ENCODE measurements at regions not wholly inside any gene's neighbourhood (a gene's known extent, or its start where the extent isn't known, plus 50 kb on each side); places are given as distances from the start of the nearest gene placed in this dataset.

DNA sequence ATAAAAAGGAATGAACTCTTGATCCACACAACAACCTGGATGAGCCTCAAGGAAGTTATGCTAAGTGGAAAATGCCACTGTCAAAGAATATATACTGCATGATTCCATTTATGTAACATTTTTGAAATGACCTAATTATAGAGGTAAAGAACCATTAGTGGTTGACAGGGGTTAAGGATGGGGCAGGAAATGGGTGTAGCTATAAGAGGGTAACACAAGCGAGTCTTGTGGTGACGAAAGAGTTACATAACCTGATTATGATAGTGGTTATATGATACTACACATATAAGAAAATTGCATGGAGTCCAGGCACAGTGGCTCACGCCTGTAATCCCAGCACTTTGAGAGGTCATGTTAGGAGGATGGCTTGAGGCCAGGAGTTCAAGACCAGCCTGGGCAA is 346.6 kb upstream of the PKDCC start:
- TF ChIP-seq EP300 (IDR thresholded peaks at IDR 0.05) (no peak), CTCF (IDR thresholded peaks at IDR 0.05) (no peak), POLR2AphosphoS5 (IDR thresholded peaks at IDR 0.05) (no peak), POLR2A (IDR thresholded peaks at IDR 0.05) (no peak)
- peaks cover 0 to 19% (median 0%) of the 10 kb centered on the region in 3 donors for H3K4me1 ChIP-seq
- no peaks in the 10 kb centered on the region for H3K9me3 ChIP-seq
- no peak for ATAC-seq
- no peaks in the 10 kb centered on the region for H3K36me3 ChIP-seq
- 71 to 76% methylated on average over 3 of the region's 3 CpGs for WGBS, 2 donors (ENCODE audit: low coverage in 1 of 2)
- H3K27ac ChIP-seq: no peak overlapping the region
- H3K4me3 ChIP-seq: no peak overlapping the region
- H3K27me3 ChIP-seq: no peaks in the 10 kb centered on the region

- no peak overlapping the region for H3K27ac ChIP-seq
- 72 to 89% methylated on average over 2 of the region's 2 CpGs for WGBS, 2 donors (ENCODE audit: low coverage in 1 of 2)
- ATAC-seq: no peak
Measured at GRCh38 chr2:41703123-41703522, 344.7 kb upstream of the PKDCC start.

GRCh38 chr2:41705634-41706033 is 342.2 kb upstream of the PKDCC start:
- TF ChIP-seq POLR2A (IDR thresholded peaks at IDR 0.05) (no peak), EP300 (IDR thresholded peaks at IDR 0.05) (no peak), CTCF (IDR thresholded peaks at IDR 0.05) (no peak), POLR2AphosphoS5 (IDR thresholded peaks at IDR 0.05) (no peak)
- no peak overlapping the region for H3K4me3 ChIP-seq
- H3K27ac ChIP-seq: no peak overlapping the region
- no peak for ATAC-seq
- no peaks in the 10 kb centered on the region for H3K9me3 ChIP-seq
- 42 to 76% methylated on average over 4 of the region's 4 CpGs for WGBS, 2 donors (ENCODE audit: low coverage in 1 of 2)
- no peaks in the 10 kb centered on the region for H3K4me1 ChIP-seq
- no peaks in the 10 kb centered on the region for H3K27me3 ChIP-seq
- H3K36me3 ChIP-seq: no peaks in the 10 kb centered on the region

More at GRCh38 chr2:41703123-41703522, 344.7 kb upstream of the PKDCC start:
- H3K4me1 ChIP-seq: peaks cover 0 to 11% (median 0%) of the 10 kb centered on the region in 3 donors
- no peaks in the 10 kb centered on the region for H3K9me3 ChIP-seq
- H3K27me3 ChIP-seq: no peaks in the 10 kb centered on the region
- no peak overlapping the region for H3K4me3 ChIP-seq
- H3K36me3 ChIP-seq: no peaks in the 10 kb centered on the region
- TF ChIP-seq CTCF (IDR thresholded peaks at IDR 0.05): no peak
- TF ChIP-seq POLR2AphosphoS5 (IDR thresholded peaks at IDR 0.05): no peak
- TF ChIP-seq EP300 (IDR thresholded peaks at IDR 0.05): no peak
- no peak for TF ChIP-seq POLR2A (IDR thresholded peaks at IDR 0.05)

- H3K27ac ChIP-seq: no peak overlapping the region
- H3K4me3 ChIP-seq: no peak overlapping the region
- H3K27me3 ChIP-seq: no peaks in the 10 kb centered on the region
- no peak for ATAC-seq
- no peaks in the 10 kb centered on the region for H3K9me3 ChIP-seq
- no peak for TF ChIP-seq POLR2A (IDR thresholded peaks at IDR 0.05)
- H3K36me3 ChIP-seq: no peaks in the 10 kb centered on the region
- WGBS, 2 donors (ENCODE audit: low coverage in 1 of 2): 38 to 58% methylated on average over 2 of the region's 2 CpGs
- no peaks in the 10 kb centered on the region for H3K4me1 ChIP-seq
Measured at GRCh38 chr2:41706286-41706685, 341.5 kb upstream of the PKDCC start.

DNA sequence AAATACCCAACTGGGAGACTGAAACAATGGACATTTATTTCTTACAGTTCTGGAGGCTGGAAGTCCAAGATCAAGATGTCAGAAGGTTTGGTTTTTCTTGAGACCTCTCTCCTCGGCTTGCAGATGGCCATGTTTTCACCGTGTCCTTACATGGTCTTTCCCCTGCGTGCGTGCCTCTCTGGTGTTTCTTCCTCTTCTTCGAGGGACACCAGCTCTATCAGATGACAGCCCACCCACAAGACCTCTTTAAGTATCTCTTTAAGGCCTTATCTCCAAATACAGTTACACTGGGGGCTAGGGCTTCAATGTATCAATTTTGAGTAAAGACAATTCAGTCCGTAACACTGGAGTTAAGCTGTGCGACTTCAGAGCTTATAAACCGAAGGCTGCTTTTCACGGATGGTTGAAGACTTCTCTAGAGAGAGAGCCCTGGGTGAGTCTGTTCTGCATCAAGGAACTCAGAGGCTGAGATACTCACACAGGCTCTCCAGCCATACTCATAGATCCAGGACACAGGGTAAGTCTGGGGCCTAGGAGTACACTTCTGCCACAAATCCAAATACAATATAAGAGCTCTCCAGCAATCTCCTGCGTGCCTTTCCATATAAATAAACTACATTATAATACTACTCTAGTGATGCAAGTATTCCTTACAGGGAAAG is 339.9 kb upstream of the PKDCC start:
- 86% methylated on average over 5 to 9 of the region's 10 CpGs for WGBS, 2 donors (ENCODE audit: low coverage in 1 of 2)
- TF ChIP-seq EP300 (IDR thresholded peaks at IDR 0.05) (no peak), POLR2A (IDR thresholded peaks at IDR 0.05) (no peak), POLR2AphosphoS5 (IDR thresholded peaks at IDR 0.05) (no peak), CTCF (IDR thresholded peaks at IDR 0.05) (no peak)

More for the DNA sequence above, 339.9 kb upstream of the PKDCC start:
- Histone ChIP-seq H3K36me3 (no peaks in the 10 kb centered on the region), H3K4me1 (no peaks in the 10 kb centered on the region), H3K27ac (no peak overlapping the region), H3K4me3 (no peak overlapping the region), H3K27me3 (no peaks in the 10 kb centered on the region), H3K9me3 (no peaks in the 10 kb centered on the region)
- no peak for ATAC-seq
